ENCODE measurements at regions not wholly inside any gene's neighbourhood (a gene's known extent, or its start where the extent isn't known, plus 50 kb on each side); places are given as distances from the start of the nearest gene placed in this dataset.

- Histone ChIP-seq H3K9me3 (no peaks in the 10 kb centered on the region), H3K27me3 (no peaks in the 10 kb centered on the region), H3K4me3 (no peak overlapping the region), H3K4me1 (no peaks in the 10 kb centered on the region), H3K27ac (no peak overlapping the region), H3K36me3 (no peaks in the 10 kb centered on the region)
- DNase-seq: no peak
- TF ChIP-seq CTCF (IDR thresholded peaks at IDR 0.05): no peak
- TF ChIP-seq POLR2A (IDR thresholded peaks at IDR 0.05): no peak
Measured at GRCh38 chr12:59182658-59183455, 262.6 kb upstream of the LRIG3 start.

GRCh38 chr12:59182191-59182590 is 261.9 kb upstream of the LRIG3 start:
- Histone ChIP-seq H3K27me3 (no peaks in the 10 kb centered on the region), H3K9me3 (no peaks in the 10 kb centered on the region), H3K4me3 (no peak overlapping the region)

GRCh38 chr12:59181196-59181777 is 261.0 kb upstream of the LRIG3 start:
- H3K9me3 ChIP-seq: no peaks in the 10 kb centered on the region
- DNase-seq: no peak
- no peaks in the 10 kb centered on the region for H3K4me1 ChIP-seq
- no peak for TF ChIP-seq POLR2A (IDR thresholded peaks at IDR 0.05)
- no peak for TF ChIP-seq CTCF (IDR thresholded peaks at IDR 0.05)
- H3K36me3 ChIP-seq: no peaks in the 10 kb centered on the region
- no peak overlapping the region for H3K27ac ChIP-seq
- H3K4me3 ChIP-seq: no peak overlapping the region
- no peaks in the 10 kb centered on the region for H3K27me3 ChIP-seq

More at GRCh38 chr12:59182191-59182590, 261.9 kb upstream of the LRIG3 start:
- no peak for DNase-seq
- H3K36me3 ChIP-seq: no peaks in the 10 kb centered on the region
- H3K27ac ChIP-seq: no peak overlapping the region
- TF ChIP-seq CTCF (IDR thresholded peaks at IDR 0.05): no peak
- H3K4me1 ChIP-seq: no peaks in the 10 kb centered on the region

GRCh38 chr12:59179231-59179630 is 258.9 kb upstream of the LRIG3 start:
- H3K27ac ChIP-seq: no peak overlapping the region
- no peak for TF ChIP-seq POLR2A (IDR thresholded peaks at IDR 0.05)
- TF ChIP-seq CTCF (IDR thresholded peaks at IDR 0.05): no peak
- no peak for DNase-seq
- H3K27me3 ChIP-seq: no peaks in the 10 kb centered on the region
- no peak overlapping the region for H3K4me3 ChIP-seq
- H3K36me3 ChIP-seq: no peaks in the 10 kb centered on the region
- H3K4me1 ChIP-seq: no peaks in the 10 kb centered on the region
- no peaks in the 10 kb centered on the region for H3K9me3 ChIP-seq

- Histone ChIP-seq H3K36me3 (no peaks in the 10 kb centered on the region), H3K4me3 (no peak overlapping the region), H3K4me1 (no peaks in the 10 kb centered on the region), H3K9me3 (no peaks in the 10 kb centered on the region), H3K27ac (no peak overlapping the region), H3K27me3 (no peaks in the 10 kb centered on the region)
- TF ChIP-seq POLR2A (IDR thresholded peaks at IDR 0.05): no peak
- TF ChIP-seq CTCF (IDR thresholded peaks at IDR 0.05): no peak
- DNase-seq: no peak
Measured at GRCh38 chr12:59173695-59174094, 253.4 kb upstream of the LRIG3 start.

Measured in Peyer's patch (tissue), 4 donors.